ENCODE measurements at regions not wholly inside any gene's neighbourhood (a gene's known extent, or its start where the extent isn't known, plus 50 kb on each side); places are given as distances from the start of the nearest gene placed in this dataset.

GRCh38 chr18:73943763-73944162, 203.9 kb downstream of the FBXO15 start:
- H3K27ac Mint-ChIP-seq (ENCODE audit: low read depth, unreplicated experiment), result no peak overlapping the region
- no peak for DNase-seq (ENCODE audit: unreplicated experiment)
- H3K27me3 Mint-ChIP-seq (ENCODE audit: insufficient read depth, unreplicated experiment), result peaks cover 14% of the 10 kb centered on the region
- H3K4me1 Mint-ChIP-seq (ENCODE audit: insufficient read depth, unreplicated experiment), result no peaks in the 10 kb centered on the region
- no TSS peak for BruUV-seq (replicated peaks)
- H3K4me3 Mint-ChIP-seq (ENCODE audit: unreplicated experiment), result no peak overlapping the region
- ChIA-PET CTCF (interaction anchor here (0.6 kb wide), 1 partner anchor 168 kb away, joined by 4 read pairs; no protein-coding TSS in a partner anchor), POLR2A (no interaction called here)
- H3K9me3 Mint-ChIP-seq (ENCODE audit: unreplicated experiment), result no peaks in the 10 kb centered on the region
- H3K36me3 Mint-ChIP-seq (ENCODE audit: insufficient read depth, unreplicated experiment), result no peaks in the 10 kb centered on the region
- intact Hi-C loops (cut with micrococcal nuclease), result no loop called here
- no peak for TF ChIP-seq CTCF (IDR thresholded peaks at IDR 0.05; ENCODE audit: unreplicated experiment)

- DNase-seq (ENCODE audit: unreplicated experiment), result no peak
- no peaks in the 10 kb centered on the region for H3K4me1 Mint-ChIP-seq (ENCODE audit: insufficient read depth, unreplicated experiment)
- no peaks in the 10 kb centered on the region for H3K36me3 Mint-ChIP-seq (ENCODE audit: insufficient read depth, unreplicated experiment)
- no TSS peak for BruUV-seq (replicated peaks)
- no peak overlapping the region for H3K4me3 Mint-ChIP-seq (ENCODE audit: unreplicated experiment)
- H3K27me3 Mint-ChIP-seq (ENCODE audit: insufficient read depth, unreplicated experiment), result peaks cover 14% of the 10 kb centered on the region
- H3K27ac Mint-ChIP-seq (ENCODE audit: low read depth, unreplicated experiment), result no peak overlapping the region
- intact Hi-C loops (cut with micrococcal nuclease), result no loop called here
- no peak for TF ChIP-seq CTCF (IDR thresholded peaks at IDR 0.05; ENCODE audit: unreplicated experiment)
- no peaks in the 10 kb centered on the region for H3K9me3 Mint-ChIP-seq (ENCODE audit: unreplicated experiment)
- CTCF ChIA-PET, result interaction anchor here (0.6 to 0.7 kb wide), 2 partner anchors 168 to 381 kb away, joined by 3 to 4 read pairs; no protein-coding TSS in a partner anchor
- POLR2A ChIA-PET, result no interaction called here
Observed at GRCh38 chr18:73942956-73943355, 204.7 kb downstream of the FBXO15 start.

GRCh38 chr18:73942081-73942625, 205.5 kb downstream of the FBXO15 start:
- TF ChIP-seq CTCF (IDR thresholded peaks at IDR 0.05; ENCODE audit: unreplicated experiment), result no peak
- no peaks in the 10 kb centered on the region for H3K36me3 Mint-ChIP-seq (ENCODE audit: insufficient read depth, unreplicated experiment)
- no peak for DNase-seq (ENCODE audit: unreplicated experiment)
- CTCF ChIA-PET, result no interaction called here
- POLR2A ChIA-PET, result no interaction called here
- H3K27ac Mint-ChIP-seq (ENCODE audit: low read depth, unreplicated experiment), result no peak overlapping the region
- H3K4me3 Mint-ChIP-seq (ENCODE audit: unreplicated experiment), result no peak overlapping the region
- H3K4me1 Mint-ChIP-seq (ENCODE audit: insufficient read depth, unreplicated experiment), result no peaks in the 10 kb centered on the region
- peaks cover 14% of the 10 kb centered on the region for H3K27me3 Mint-ChIP-seq (ENCODE audit: insufficient read depth, unreplicated experiment)
- BruUV-seq (replicated peaks), result no TSS peak
- intact Hi-C loops (cut with micrococcal nuclease), result no loop called here
- no peaks in the 10 kb centered on the region for H3K9me3 Mint-ChIP-seq (ENCODE audit: unreplicated experiment)

- no peaks in the 10 kb centered on the region for H3K9me3 Mint-ChIP-seq (ENCODE audit: unreplicated experiment)
- BruUV-seq (replicated peaks), result no TSS peak
- no peak for DNase-seq (ENCODE audit: unreplicated experiment)
- ChIA-PET CTCF (no interaction called here), POLR2A (no interaction called here)
- peaks cover 14% of the 10 kb centered on the region for H3K27me3 Mint-ChIP-seq (ENCODE audit: insufficient read depth, unreplicated experiment)
- no peaks in the 10 kb centered on the region for H3K36me3 Mint-ChIP-seq (ENCODE audit: insufficient read depth, unreplicated experiment)
- TF ChIP-seq CTCF (IDR thresholded peaks at IDR 0.05; ENCODE audit: unreplicated experiment), result no peak
- H3K27ac Mint-ChIP-seq (ENCODE audit: low read depth, unreplicated experiment), result no peak overlapping the region
- intact Hi-C loops (cut with micrococcal nuclease), result no loop called here
- H3K4me1 Mint-ChIP-seq (ENCODE audit: insufficient read depth, unreplicated experiment), result no peaks in the 10 kb centered on the region
- no peak overlapping the region for H3K4me3 Mint-ChIP-seq (ENCODE audit: unreplicated experiment)
Observed at GRCh38 chr18:73940721-73941120, 206.9 kb downstream of the FBXO15 start.

Data from MCF 10A (cell line).